ENCODE measurements at regions not wholly inside any gene's neighbourhood (a gene's known extent, or its start where the extent isn't known, plus 50 kb on each side); places are given as distances from the start of the nearest gene placed in this dataset.

- no peak for DNase-seq
Observed at GRCh38 chr5:26828294-26828693, 210.1 kb downstream of the CDH9 start.

GRCh38 chr5:26813235-26813634 lies 225.2 kb downstream of the CDH9 start:
- no peak for DNase-seq

- DNase-seq = no peak
Observed at GRCh38 chr5:26812714-26813113, 225.7 kb downstream of the CDH9 start.

- no peak for DNase-seq
Observed at GRCh38 chr5:26807231-26808199, 230.9 kb downstream of the CDH9 start.

GRCh38 chr5:26805076-26805475 lies 233.3 kb downstream of the CDH9 start:
- DNase-seq = peak; percentile 48

- DNase-seq = no peak
Observed at GRCh38 chr5:26802944-26803343, 235.4 kb downstream of the CDH9 start.

GRCh38 chr5:26791433-26791832 lies 247.0 kb downstream of the CDH9 start:
- no peak for DNase-seq

- no peak for DNase-seq
Observed at GRCh38 chr5:26791021-26791420, 247.4 kb downstream of the CDH9 start.

GRCh38 chr5:26763215-26763614 lies 275.2 kb downstream of the CDH9 start:
- DNase-seq = no peak

GRCh38 chr5:26761446-26761845 lies 276.9 kb downstream of the CDH9 start:
- DNase-seq = no peak

- peak; percentile 82 for DNase-seq
Observed at GRCh38 chr5:26761045-26761444, 277.3 kb downstream of the CDH9 start.

GRCh38 chr5:26757941-26758340 lies 280.4 kb downstream of the CDH9 start:
- DNase-seq = no peak

- DNase-seq = no peak
Observed at GRCh38 chr5:26749829-26750228, 288.6 kb downstream of the CDH9 start.

GRCh38 chr5:26740182-26740581 lies 298.2 kb downstream of the CDH9 start:
- no peak for DNase-seq

GRCh38 chr5:26737348-26738265 lies 300.8 kb downstream of the CDH9 start:
- DNase-seq = no peak

- DNase-seq = no peak
Observed at GRCh38 chr5:26727916-26728315, 310.5 kb downstream of the CDH9 start.

- DNase-seq = peak; percentile 40
Observed at GRCh38 chr5:26719803-26720202, 318.6 kb downstream of the CDH9 start.

- DNase-seq = peak; percentile 62
Observed at GRCh38 chr5:26700759-26701384, 337.5 kb downstream of the CDH9 start.

- DNase-seq = no peak
Observed at GRCh38 chr5:26692952-26693351, 345.4 kb downstream of the CDH9 start.

GRCh38 chr5:26691486-26691885 lies 346.9 kb downstream of the CDH9 start:
- no peak for DNase-seq

GRCh38 chr5:26690511-26690910 lies 347.9 kb downstream of the CDH9 start:
- no peak for DNase-seq

GRCh38 chr5:26681861-26682260 lies 356.5 kb downstream of the CDH9 start:
- DNase-seq = peak; percentile 88

- DNase-seq = no peak
Observed at GRCh38 chr5:26674846-26675245, 363.5 kb downstream of the CDH9 start.

Data from NCI-H1105 treated with DMSO at 0.1 percent for 48 hours (cell line).